Stimulated activated CD4-positive, alpha-beta T cell treated with anti-CD3 and anti-CD28 coated beads, TNF-alpha, amount 100 ng/mL, for 48 hours (primary cell): ENCODE measurements at regions not wholly inside any gene's neighbourhood (a gene's known extent, or its start where the extent isn't known, plus 50 kb on each side); places are given as distances from the start of the nearest gene placed in this dataset.
"Not testable (repeated sequence)": the region's sequence is repeated elsewhere in the genome, so short reads cannot be mapped to it uniquely, and the experiment has no call there.

ENCODE experiments used
- DNase-seq, 3 donors: peaks; one replicate each; pipeline ENCODE4 v3.0.0-alpha.2; 2020; ENCODE audit warnings: low read depth in 3 of 3

DNA sequence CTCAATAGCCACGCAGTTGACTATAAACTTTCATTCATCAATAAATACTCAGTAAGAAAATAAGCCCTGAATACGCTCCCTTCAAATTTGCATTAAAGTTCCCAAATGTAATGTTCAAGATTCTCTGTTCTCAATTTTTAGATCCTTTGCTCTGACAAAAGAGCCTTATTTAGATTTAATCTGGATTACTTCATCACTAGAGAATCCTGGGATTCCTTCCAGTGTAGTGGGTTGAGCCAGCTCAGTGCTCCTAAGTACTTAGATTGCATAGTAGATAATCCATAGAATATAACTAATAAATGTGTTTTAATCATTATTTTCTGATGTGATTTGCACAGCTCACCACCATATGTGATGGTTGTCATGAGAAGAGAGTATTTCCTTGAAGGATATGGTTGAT is 1286.2 kb downstream of the SUCLG1 start:
- DNase-seq: no peak

DNA sequence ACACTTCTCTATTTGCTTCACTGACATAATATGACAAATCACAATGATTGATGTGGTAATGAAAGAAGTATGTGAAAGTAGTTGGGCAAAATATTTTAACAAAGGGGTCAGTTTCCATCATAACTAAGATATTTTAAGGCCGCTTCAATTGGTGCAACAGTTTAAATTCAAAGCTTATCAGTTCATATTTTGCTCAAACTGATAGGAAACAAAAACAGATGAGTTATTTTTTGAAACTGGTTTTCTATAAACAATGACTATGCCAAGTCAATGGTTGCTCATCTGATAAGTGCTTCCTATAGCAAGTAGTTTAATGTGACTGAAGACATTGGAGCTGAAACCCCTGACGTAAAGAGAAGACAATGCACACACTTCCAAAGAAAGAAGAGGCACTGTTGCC is 1290.7 kb downstream of the SUCLG1 start:
- DNase-seq: no peak

DNA sequence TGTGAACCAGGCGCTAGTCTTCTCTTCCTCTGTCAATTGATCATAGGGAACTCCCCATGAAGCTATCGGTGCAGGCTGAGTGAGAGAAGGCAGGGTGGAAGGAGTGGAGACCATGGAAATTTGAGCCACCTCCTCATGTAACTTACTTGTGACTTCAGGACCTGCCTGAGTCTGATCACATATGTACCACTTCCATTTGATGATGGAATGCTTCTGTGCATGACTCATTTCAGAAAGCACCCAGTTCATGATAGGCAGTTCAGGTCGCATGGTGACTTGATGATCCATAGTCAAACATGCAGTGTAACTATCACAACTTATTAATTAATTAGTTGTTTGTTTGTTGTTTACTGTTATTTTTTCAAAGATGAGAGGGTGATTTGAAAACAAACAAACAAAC is 1296.7 kb downstream of the SUCLG1 start:
- DNase-seq: no peak

DNA sequence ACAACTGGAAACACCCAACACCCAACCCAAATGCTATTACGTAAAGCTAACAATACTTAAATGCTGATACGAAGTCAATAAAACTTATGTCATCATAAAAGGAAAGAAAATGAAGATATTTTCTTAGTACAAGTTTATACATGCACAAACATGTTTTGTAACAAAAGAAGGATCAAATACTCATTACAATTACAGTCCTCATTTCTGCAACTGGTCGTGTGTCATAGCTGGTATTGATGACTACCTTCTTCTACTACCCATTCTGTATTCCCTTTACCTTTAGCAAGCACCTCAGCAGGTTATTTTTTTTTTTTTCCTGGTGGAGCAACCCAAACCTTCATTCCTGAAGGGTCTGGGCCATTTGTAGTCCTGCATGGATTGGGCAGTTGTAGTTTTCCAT is 1298.5 kb downstream of the SUCLG1 start:
- no peak for DNase-seq

DNA sequence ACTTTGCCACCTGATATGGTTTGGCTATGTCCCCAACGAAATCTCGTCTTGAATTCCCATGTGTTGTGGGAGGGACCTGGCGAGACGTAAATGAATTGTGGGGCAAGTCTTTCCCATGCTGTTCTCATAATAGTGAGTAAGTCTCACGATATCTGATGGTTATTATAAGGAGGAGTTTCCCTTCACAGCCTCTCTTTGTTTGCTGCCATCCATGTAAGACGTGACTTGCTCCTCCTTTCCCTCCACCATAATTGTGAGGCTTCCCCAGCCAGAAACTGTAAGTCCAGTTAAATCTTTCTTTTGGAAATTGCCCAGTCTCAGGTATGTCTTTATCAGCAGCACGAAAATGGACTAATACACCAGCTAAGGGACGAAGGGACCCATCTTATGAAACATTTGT is 1303.3 kb downstream of the SUCLG1 start:
- DNase-seq: no peak

DNA sequence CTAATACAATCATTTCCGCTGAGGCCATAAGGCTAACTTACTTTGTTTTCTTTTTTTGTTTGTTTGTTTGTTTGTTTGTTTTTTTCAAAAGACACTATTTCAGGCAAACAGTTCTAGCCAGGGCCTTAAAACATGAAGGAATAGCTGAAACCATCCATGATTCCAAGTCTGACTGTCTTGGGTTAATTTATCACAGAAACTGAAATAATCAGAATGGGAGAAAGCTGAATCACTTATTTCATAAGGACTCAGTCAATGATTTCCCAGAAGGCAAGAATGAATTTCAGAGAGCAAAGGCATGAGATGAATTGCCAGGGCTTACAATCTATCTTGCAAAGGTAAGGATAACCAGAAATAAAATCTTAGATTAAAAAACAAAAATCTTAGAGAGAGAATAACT is 1315.1 kb downstream of the SUCLG1 start:
- DNase-seq: no peak

DNA sequence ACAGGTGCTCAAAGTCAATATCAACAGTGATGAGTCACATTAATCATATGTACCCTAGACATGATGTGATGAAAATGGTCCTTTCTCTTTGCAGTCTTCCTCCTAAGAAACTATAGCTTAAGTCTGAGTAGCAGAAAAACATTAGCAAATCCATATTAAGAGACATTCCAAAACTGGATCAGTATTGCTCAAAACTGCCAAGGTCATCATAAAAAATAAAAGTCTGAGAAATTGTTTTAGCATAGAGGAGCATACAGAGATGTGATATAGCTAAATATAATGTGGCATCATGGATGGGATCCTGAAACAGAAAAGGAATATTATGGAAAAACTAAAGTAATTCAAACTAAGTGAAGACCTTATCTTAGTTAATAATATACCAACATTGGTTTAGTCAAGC is 1316.1 kb downstream of the SUCLG1 start:
- DNase-seq: no peak

DNA sequence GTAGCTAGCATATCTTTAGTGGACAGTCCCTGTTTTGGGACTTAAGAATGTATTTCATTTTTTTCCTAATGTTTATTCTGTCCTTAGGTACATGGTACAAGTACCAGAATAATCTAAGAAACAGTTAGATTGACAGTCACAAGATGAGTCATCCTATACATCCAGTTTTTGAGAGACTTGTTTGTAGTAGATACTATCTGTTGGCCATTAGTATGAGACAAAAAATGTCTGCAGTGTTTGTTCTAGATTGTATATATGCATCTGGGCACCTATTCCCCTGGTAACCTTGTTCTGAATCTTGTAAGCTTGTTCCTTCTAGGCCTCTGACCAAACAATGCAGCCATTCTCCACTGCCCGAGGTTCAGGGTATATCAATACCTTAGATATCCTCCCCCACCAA is 1343.5 kb downstream of the SUCLG1 start:
- no peak for DNase-seq

DNA sequence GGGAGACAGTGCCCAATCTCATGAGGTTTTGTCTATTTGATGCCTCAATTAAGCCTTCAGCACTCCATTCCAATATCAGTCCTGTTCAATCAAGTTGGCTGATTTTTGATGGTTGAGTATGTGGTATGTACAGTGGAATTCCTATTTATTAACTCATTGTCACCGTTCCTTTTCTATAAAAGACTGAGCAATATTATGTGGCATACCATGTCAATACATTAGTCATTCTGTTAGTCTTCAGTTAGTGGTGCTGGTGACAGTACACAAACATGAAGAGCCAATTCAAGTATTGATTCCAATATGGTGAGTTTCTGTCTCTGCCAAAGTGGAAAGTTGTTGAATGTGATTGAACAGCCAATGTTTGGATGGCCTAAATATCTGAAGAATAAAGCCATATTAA is 1343.9 kb downstream of the SUCLG1 start:
- no peak for DNase-seq

DNA sequence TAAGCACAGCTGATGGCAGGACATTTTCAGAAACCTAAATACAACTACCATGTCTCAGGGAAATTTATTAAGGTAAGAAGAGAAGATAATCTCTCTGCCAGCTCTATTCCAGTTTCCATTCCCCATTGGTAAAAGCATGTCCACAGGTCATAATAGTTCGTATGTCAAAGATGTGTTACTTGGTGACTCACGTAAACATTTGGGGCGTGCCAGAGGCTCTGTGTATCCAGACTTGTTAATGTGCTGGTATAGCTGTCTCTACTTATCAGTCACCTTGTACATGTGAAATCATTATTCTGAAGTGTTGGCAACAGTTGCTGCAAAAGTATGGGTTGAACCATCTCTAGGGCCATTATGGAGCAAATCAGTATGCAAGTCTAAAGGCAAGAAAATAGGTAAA is 1345.1 kb downstream of the SUCLG1 start:
- no peak for DNase-seq

DNA sequence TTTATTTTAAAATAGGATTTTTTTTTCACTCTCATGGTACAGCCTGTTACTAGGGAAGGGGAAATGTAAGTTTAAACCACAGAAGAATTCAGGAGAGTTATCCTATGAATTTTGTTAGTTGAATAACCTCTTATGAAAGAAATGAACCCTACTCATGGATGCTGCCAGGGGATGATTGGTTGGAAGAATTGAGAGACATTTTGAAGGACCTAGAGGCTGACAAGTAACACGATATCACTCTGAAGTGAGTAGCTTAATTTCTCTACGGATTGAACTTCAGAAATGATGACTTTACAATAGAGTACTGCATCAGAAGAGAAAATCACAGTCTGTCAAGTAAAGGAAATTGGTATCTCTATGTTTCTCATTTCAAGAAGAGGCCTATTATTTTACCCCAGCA is 1346.2 kb downstream of the SUCLG1 start:
- no peak for DNase-seq

DNA sequence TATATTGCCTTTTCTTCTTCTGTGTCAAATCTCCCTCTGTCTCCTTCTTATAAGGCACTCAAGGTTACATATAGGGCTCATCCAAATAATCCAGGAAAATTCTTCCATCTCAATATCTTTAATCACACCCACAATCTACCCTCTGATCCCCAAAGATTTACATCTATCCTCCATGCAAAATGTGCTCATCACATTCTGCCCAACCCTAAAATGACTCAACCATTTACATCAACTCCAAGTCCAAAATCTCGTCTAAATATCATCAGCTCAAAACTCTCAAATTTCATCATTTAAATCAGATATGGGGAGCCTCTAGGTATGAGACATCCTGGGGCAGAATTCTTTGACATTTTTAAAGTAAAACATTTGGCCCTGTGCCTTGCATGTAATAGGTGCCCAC is 1349.8 kb downstream of the SUCLG1 start:
- DNase-seq: no peak

DNA sequence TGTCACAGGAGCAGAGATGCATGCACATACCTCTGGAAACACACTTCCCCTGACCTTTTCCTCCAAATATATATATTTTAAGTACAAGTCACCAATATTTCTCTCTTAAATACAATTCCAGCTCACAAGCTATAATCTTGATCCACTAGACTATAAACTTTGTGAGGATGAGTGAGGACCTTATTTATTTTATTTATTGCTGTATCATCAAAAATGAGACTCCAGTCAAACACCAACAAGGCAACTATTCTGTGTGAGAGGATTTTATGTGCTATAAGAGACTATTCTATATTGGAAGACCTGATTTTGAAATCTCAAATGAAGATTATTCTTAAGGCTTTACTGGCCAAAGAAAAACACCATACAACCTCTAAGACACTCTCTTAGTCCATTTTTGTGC is 1352.2 kb downstream of the SUCLG1 start:
- no peak for DNase-seq

DNA sequence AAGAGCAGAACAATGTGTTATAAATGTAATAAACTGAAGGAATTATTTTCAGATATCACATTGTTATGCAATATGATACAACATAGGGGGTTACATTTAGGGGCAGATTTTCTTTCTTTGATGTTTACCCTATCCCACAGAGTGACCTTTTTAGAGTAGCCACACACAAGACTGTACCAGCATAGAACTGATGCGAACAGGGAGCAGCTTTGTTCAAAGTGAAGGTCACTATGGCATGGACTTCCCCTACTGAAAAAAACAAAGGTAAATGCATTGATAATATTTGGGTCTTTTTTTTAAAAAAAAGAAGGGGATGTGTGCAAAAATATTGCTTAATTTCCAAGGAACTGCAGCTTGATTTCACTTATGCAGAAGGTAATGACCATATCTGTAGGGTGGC is 1354.9 kb downstream of the SUCLG1 start:
- no peak for DNase-seq

DNA sequence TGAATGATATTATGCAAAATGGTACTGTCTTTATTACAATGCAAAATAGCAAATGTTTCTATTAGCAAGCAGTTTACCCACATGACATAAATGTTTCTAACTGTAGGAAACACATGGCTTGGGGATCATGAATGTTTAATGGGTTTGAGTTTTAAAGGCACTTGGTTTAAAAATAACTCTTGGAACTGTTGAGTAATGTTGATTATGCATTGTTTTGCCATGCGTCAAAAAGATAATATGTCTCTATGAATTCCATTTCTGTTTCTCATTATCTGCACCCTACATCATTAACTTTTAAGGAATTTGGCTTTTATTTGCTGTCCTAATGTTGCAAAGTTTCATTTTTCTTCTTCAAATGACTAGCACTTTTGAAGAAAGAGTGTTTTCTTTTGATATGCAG is 1355.5 kb downstream of the SUCLG1 start:
- no peak for DNase-seq

DNA sequence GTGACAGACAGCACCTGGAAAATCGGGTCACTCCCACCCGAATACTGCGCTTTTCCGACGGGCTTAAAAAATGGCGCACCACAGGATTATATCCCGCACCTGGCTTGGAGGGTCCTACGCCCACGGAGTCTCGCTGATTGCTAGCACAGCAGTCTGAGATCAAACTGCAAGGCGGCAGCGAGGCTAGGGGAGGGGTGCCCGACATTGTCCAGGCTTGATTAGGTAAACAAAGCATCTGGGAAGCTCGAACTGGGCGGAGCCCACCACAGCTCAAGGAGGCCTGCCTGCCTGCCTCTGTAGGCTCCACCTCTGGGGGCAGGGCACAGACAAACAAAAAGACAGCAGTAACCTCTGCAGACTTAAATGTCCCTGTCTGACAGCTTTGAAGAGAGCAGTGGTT is 1370.0 kb downstream of the SUCLG1 start:
- not testable (repeated sequence) for DNase-seq

DNA sequence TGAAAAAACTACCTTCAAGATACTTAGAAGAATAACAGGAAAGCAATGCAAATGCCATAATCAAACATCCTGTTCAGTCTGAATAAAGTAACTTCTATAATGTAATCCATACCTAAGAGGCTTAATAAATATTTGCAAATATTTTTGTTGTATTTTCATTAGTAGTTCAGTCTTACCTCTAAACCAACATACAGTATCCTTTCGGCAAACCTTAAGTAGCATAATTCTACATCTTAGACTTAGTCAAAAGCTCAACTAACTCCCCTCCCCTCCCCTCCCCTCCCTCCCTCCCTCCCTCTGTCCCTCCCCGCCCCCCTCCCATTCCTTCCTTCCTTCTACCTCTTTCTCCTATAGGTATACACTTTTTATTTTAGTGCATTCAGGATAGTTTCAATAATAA is 1373.2 kb downstream of the SUCLG1 start:
- no peak for DNase-seq

DNA sequence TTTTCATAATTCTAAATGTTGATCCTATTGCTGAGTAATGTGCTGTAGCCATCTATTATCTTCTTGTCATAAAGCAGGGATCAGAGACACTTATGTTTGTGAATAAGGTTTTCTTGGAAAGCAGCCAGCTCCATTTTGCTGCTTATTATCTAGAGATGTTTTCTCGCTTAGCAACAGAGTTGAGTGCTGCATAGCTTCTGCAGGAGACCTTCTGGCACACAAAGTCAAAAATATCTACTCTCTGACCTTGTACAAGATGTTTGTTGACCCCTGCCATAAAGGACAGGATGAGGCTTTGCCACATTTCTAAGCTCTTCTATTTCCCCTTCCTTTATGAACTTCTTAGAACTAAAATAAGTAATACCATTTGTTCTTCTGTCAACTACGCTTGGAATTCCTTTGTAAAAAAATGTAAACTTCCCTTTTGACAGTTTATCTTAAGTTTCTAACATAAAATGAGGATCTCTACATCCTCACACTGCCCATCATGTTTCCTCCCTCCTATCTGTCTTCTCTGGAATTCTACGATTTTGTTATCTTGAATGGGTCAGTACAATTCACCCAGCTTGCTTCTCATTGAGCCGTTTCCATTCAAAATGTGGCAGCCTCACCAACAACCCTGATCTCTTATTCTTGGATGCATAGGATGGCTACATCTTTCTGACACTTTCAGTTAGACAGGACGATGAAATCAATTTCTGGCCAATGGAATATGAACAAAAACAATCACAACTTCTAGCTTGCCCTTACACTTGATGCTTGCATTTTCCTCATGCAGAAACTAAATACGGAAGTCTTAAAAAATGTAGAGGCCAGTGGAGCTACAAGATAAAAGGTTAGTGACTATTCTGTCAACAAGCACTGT is 1377.0 kb downstream of the SUCLG1 start:
- DNase-seq: no peak

DNA sequence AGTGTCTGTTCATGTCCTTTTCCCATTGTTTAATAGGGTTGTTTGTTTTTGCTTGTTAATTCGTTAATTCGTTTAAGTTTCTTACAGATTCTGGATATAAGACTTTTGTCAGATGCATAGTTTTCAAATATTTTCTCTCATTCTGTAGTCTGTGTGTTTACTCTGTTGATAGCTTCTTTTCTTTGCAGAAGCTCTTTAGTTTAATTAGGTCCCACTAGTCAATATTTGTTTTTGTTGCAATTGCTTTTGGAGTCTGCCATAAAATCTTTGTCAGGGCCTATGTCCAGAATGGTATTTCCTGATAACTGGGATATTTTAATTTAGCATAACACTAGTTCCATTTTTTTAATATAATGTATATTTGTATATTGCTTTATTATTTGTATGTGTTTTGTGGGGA is 1380.1 kb downstream of the SUCLG1 start:
- no peak for DNase-seq

DNA sequence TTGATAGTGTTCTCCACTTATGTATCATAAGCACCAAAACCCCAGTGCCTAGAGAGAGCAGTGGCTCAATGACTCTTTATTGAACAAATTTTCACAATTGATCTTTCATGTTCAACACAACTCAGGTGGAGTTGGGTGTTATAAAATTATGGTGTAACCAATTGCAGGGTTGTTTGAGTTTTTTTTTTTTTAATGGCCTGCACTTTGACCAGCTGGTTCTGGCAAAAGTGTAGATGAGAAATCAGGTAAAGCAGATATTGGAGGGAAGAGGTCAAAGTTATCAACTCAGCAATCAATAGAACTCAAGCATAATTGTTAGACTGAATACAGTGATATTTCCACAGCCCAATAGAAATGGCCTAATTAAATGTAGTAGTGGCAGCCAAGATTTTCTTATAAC is 1386.3 kb downstream of the SUCLG1 start:
- DNase-seq: no peak

DNA sequence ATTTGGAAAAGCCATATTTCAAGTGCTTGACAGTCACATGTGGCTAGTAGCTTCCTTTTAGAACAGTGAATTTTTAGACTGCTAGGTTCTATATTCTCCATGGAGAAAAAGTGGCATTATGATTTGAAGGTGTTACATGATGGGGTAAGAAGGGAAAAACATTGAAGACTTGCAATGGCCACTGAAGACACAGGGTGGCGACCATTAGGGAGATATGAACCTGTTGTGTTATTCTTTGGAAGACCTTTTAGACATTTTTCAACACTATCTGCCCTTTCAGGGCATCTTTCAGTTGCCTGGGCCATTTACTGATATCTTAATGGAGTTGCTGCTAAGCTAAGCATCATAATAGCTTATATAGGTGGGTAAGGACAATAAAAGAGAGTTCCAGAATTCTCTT is 1387.2 kb downstream of the SUCLG1 start:
- no peak for DNase-seq

DNA sequence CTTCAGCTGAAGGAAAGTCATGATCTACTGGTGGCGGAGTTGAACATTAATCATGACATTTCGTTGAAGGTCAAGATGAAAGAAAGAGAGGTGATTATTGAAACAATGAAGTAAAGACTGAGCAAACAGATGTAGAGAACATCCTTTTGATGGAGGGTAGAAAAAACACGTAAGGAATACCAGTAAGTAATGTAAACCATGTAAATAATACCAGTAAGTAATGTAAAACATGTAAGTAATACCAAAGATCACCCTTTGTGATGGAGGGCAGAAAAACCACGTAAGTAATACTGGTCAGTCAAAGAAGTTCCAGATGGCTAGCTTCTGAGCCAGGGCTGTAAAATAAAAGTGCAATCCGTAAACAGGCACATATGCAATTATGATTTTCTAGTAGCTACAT is 1387.7 kb downstream of the SUCLG1 start:
- no peak for DNase-seq

DNA sequence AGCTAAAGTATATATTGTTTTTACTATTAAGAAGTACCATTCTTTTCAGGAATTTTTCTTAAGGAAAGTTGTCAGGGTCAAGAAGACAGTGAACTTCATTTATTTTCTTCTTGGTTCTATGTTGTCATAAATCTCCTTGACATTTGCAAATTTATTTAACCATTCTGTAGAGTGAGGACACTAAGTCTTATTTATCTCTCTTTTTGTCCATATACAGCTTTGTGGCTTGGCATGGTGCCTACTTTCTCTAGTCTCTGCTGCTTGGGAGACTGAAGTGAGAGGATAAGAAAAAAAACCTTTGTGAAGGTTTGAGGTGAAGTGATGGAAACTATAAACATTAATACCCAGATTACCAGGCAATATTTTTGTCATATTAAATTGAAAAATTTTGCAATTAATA is 1389.4 kb downstream of the SUCLG1 start:
- no peak for DNase-seq

DNA sequence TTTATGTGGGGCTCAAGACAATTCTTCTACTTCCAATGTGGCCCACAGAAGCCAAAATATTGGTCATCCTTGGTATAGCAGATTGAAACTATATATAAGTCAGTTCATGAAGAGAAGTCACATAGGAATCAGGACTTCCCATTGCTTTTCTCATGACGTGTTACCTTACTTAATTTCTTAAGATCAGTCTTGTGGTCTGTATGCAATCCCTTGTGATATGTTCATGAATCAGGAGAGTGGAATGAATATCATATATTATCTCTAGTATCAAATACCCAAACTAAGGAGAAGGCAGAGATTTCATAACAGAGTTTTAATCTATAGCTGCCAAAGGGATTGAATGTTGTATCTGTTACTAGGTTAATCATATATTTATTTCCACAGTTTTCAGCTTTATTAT is 1390.4 kb downstream of the SUCLG1 start:
- DNase-seq: no peak
